ENCODE measurements at regions not wholly inside any gene's neighbourhood (a gene's known extent, or its start where the extent isn't known, plus 50 kb on each side); places are given as distances from the start of the nearest gene placed in this dataset.

- no peak for FAIRE-seq
Observed at GRCh38 chr1:209364716-209365115, 218.8 kb upstream of the CAMK1G start.

- no peak for FAIRE-seq
Observed at GRCh38 chr1:209367061-209367772, 216.3 kb upstream of the CAMK1G start.

- no peak for FAIRE-seq
Observed at GRCh38 chr1:209368864-209369598, 214.5 kb upstream of the CAMK1G start.

GRCh38 chr1:209370241-209370995 is 213.1 kb upstream of the CAMK1G start:
- no peak for FAIRE-seq

GRCh38 chr1:209375097-209375496 is 208.4 kb upstream of the CAMK1G start:
- FAIRE-seq, result no peak

GRCh38 chr1:209375671-209376365 is 207.7 kb upstream of the CAMK1G start:
- no peak for FAIRE-seq

- FAIRE-seq, result no peak
Observed at GRCh38 chr1:209376774-209377173, 206.7 kb upstream of the CAMK1G start.

- FAIRE-seq, result no peak
Observed at GRCh38 chr1:209377995-209378394, 205.5 kb upstream of the CAMK1G start.

GRCh38 chr1:209379280-209379679 is 204.2 kb upstream of the CAMK1G start:
- FAIRE-seq, result no peak

GRCh38 chr1:209380420-209380819 is 203.1 kb upstream of the CAMK1G start:
- no peak for FAIRE-seq

- FAIRE-seq, result no peak
Observed at GRCh38 chr1:209382231-209383100, 201.0 kb upstream of the CAMK1G start.

GRCh38 chr1:209383422-209383821 is 200.1 kb upstream of the CAMK1G start:
- FAIRE-seq, result no peak

- FAIRE-seq, result no peak
Observed at GRCh38 chr1:209383907-209384709, 199.4 kb upstream of the CAMK1G start.

- no peak for FAIRE-seq
Observed at GRCh38 chr1:209384710-209385550, 198.6 kb upstream of the CAMK1G start.

- FAIRE-seq, result no peak
Observed at GRCh38 chr1:209386156-209386555, 197.4 kb upstream of the CAMK1G start.

- no peak for FAIRE-seq
Observed at GRCh38 chr1:209387271-209387968, 196.1 kb upstream of the CAMK1G start.

- no peak for FAIRE-seq
Observed at GRCh38 chr1:209387969-209388329, 195.6 kb upstream of the CAMK1G start.

GRCh38 chr1:209388358-209388757 is 195.2 kb upstream of the CAMK1G start:
- FAIRE-seq, result no peak

- FAIRE-seq, result no peak
Observed at GRCh38 chr1:209389258-209389657, 194.3 kb upstream of the CAMK1G start.

- no peak for FAIRE-seq
Observed at GRCh38 chr1:209389975-209390374, 193.5 kb upstream of the CAMK1G start.

Measured in A204.1 (cell line).